NB4 (cell line): ENCODE measurements at regions not wholly inside any gene's neighbourhood (a gene's known extent, or its start where the extent isn't known, plus 50 kb on each side); places are given as distances from the start of the nearest gene placed in this dataset.

Experiments
- MAX ChIP-seq: IDR thresholded peaks from 2 replicates; pipeline ENCODE4 v1.6.1; 2011; ENCODE audit warnings: low read depth, low read length
- POLR2A ChIP-seq: IDR thresholded peaks from 2 replicates; pipeline ENCODE4 v1.6.1; 2011; ENCODE audit warnings: mild to moderate bottlenecking; ENCODE audit not compliant: insufficient read length; ENCODE audit errors: extremely low read depth
- TF ChIP-seq, protein P1 (sequence below): IDR thresholded peaks from one replicate; pipeline ENCODE4 v1.5.1; 2012; ENCODE audit warnings: low read depth, low read length

DNA sequence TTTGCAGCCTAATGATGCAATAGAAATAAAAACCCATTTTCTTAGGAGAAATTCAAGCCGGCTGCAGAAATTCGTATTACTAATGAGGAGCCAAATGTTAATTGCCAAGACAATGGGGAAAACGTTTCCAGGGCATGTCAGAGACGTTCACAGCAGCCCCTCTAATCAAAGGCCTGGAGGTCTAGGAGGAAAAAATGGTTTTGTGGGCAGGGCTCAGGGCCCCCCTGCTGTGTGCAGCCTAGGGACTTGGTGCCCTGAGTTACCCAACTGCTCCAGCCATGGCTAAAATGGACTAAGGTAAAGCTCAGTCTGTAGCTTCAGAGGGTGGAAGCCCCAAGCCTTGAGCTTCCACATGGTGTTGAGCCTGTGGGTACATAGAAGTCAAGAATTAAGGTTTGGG is 461.4 kb downstream of the FAT4 start:
- TF ChIP-seq, protein P1, sequence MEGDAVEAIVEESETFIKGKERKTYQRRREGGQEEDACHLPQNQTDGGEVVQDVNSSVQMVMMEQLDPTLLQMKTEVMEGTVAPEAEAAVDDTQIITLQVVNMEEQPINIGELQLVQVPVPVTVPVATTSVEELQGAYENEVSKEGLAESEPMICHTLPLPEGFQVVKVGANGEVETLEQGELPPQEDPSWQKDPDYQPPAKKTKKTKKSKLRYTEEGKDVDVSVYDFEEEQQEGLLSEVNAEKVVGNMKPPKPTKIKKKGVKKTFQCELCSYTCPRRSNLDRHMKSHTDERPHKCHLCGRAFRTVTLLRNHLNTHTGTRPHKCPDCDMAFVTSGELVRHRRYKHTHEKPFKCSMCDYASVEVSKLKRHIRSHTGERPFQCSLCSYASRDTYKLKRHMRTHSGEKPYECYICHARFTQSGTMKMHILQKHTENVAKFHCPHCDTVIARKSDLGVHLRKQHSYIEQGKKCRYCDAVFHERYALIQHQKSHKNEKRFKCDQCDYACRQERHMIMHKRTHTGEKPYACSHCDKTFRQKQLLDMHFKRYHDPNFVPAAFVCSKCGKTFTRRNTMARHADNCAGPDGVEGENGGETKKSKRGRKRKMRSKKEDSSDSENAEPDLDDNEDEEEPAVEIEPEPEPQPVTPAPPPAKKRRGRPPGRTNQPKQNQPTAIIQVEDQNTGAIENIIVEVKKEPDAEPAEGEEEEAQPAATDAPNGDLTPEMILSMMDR: no peak
- TF ChIP-seq POLR2A (no peak), MAX (no peak)
